CD4-positive, alpha-beta T cell treated with Interleukin-15 for 1 hour (primary cell): ENCODE measurements at regions not wholly inside any gene's neighbourhood (a gene's known extent, or its start where the extent isn't known, plus 50 kb on each side); places are given as distances from the start of the nearest gene placed in this dataset.

Source experiments
- DNase-seq: peaks from one replicate; pipeline ENCODE4 v3.0.0-alpha.2; 2020

GRCh38 chr22:27655582-27656185 is 145.9 kb downstream of the MN1 start:
- DNase-seq: no peak

GRCh38 chr22:27656970-27657369 is 144.6 kb downstream of the MN1 start:
- DNase-seq: no peak

GRCh38 chr22:27660306-27660705 is 141.2 kb downstream of the MN1 start:
- DNase-seq: no peak

- no peak for DNase-seq
Measured at GRCh38 chr22:27662359-27663301, 138.9 kb downstream of the MN1 start.

GRCh38 chr22:27663812-27664211 is 137.7 kb downstream of the MN1 start:
- no peak for DNase-seq

GRCh38 chr22:27666272-27666997 is 135.1 kb downstream of the MN1 start:
- DNase-seq: no peak

- DNase-seq: no peak
Measured at GRCh38 chr22:27667121-27667843, 134.3 kb downstream of the MN1 start.

GRCh38 chr22:27668828-27669797 is 132.4 kb downstream of the MN1 start:
- DNase-seq: peak; percentile 83

- DNase-seq: peak; percentile 37
Measured at GRCh38 chr22:27669798-27670599, 131.6 kb downstream of the MN1 start.

- no peak for DNase-seq
Measured at GRCh38 chr22:27670701-27671412, 130.7 kb downstream of the MN1 start.

- no peak for DNase-seq
Measured at GRCh38 chr22:27671413-27671935, 130.1 kb downstream of the MN1 start.

GRCh38 chr22:27672721-27673418 is 128.7 kb downstream of the MN1 start:
- DNase-seq: no peak

GRCh38 chr22:27673839-27674238 is 127.7 kb downstream of the MN1 start:
- no peak for DNase-seq

GRCh38 chr22:27674261-27674923 is 127.2 kb downstream of the MN1 start:
- no peak for DNase-seq

- DNase-seq: no peak
Measured at GRCh38 chr22:27676545-27677213, 124.9 kb downstream of the MN1 start.

GRCh38 chr22:27677905-27678458 is 123.6 kb downstream of the MN1 start:
- no peak for DNase-seq

- no peak for DNase-seq
Measured at GRCh38 chr22:27679176-27679575, 122.4 kb downstream of the MN1 start.
